Loucy (cell line): ENCODE measurements at regions not wholly inside any gene's neighbourhood (a gene's known extent, or its start where the extent isn't known, plus 50 kb on each side); places are given as distances from the start of the nearest gene placed in this dataset.

Experiments
- H2AFZ ChIP-seq: fragments of 200-600 bp; sonication (generic); 2 replicates; pipeline ENCODE4 v1.6.0; 2016; ENCODE audit warnings: antibody characterized with exemption, mild to moderate bottlenecking, low read length, moderate library complexity
- H3F3A ChIP-seq: fragments of 200-600 bp; 2 replicates; pipeline ENCODE4 v1.6.0; 2016; ENCODE audit warnings: antibody characterized with exemption, low read depth, mild to moderate bottlenecking
- H3K27me3 ChIP-seq: fragments of 200-600 bp; sonication (generic); 2 replicates; pipeline ENCODE4 v1.6.1; 2014; ENCODE audit warnings: low read length, mild to moderate bottlenecking; ENCODE audit not compliant: insufficient read depth, poor library complexity, severe bottlenecking
- H3K36me3 ChIP-seq: fragments of 200-600 bp; sonication (generic); 2 replicates; pipeline ENCODE4 v1.6.1; 2016; ENCODE audit warnings: low read length; ENCODE audit not compliant: insufficient read depth
- H3K4me1 ChIP-seq: fragments of 200-600 bp; sonication (generic); 2 replicates; pipeline ENCODE4 v1.5.1; 2014; ENCODE audit warnings: low read length, mild to moderate bottlenecking; ENCODE audit not compliant: insufficient read depth, poor library complexity, severe bottlenecking
- H3K4me2 ChIP-seq: fragments of 200-600 bp; sonication (generic); 2 replicates; pipeline ENCODE4 v1.6.0; 2014; ENCODE audit warnings: antibody characterized with exemption, low read length, low read depth, mild to moderate bottlenecking; ENCODE audit not compliant: poor library complexity, severe bottlenecking
- H3K4me3 ChIP-seq: fragments of 200-600 bp; sonication (generic); 2 replicates; pipeline ENCODE4 v1.5.1; 2014; ENCODE audit warnings: low read length, mild to moderate bottlenecking, mixed read lengths; ENCODE audit not compliant: poor library complexity, severe bottlenecking
- H3K79me2 ChIP-seq: fragments of 200-600 bp; sonication (generic); 2 replicates; pipeline ENCODE4 v1.6.1; 2014; ENCODE audit warnings: low read length; ENCODE audit not compliant: insufficient read depth
- H3K9ac ChIP-seq: fragments of 200-600 bp; sonication (generic); 2 replicates; pipeline ENCODE4 v1.6.0; 2014; ENCODE audit warnings: mild to moderate bottlenecking, low read depth, low read length, moderate library complexity; ENCODE audit not compliant: poor library complexity, severe bottlenecking
- H3K9me2 ChIP-seq: fragments of 200-600 bp; sonication (generic); replicated peaks from 2 replicates; pipeline ENCODE4 v1.6.1; 2016; ENCODE audit warnings: low read depth, low read length, mixed read lengths
- H3K9me3 ChIP-seq: fragments of 200-600 bp; sonication (generic); 2 replicates; pipeline ENCODE4 v1.6.1; 2014; ENCODE audit warnings: mild to moderate bottlenecking, antibody characterized with exemption, low read length, low read depth; ENCODE audit not compliant: insufficient read depth
- H4K20me1 ChIP-seq: fragments of 200-600 bp; sonication (generic); 2 replicates; pipeline ENCODE4 v1.6.0; 2014; ENCODE audit warnings: antibody characterized with exemption, low read length, mild to moderate bottlenecking; ENCODE audit not compliant: insufficient read depth, poor library complexity, severe bottlenecking
- CTCF ChIP-seq: fragments of 200-600 bp; sonication (generic); conservative IDR thresholded peaks from 2 replicates; pipeline ENCODE4 v1.5.1; 2014; ENCODE audit warnings: mild to moderate bottlenecking, antibody characterized with exemption, low read length
- EZH2phosphoT487 ChIP-seq: fragments of 200-600 bp; IDR thresholded peaks from 2 replicates; pipeline ENCODE4 v1.6.1; 2018; ENCODE audit warnings: antibody characterized with exemption, mild to moderate bottlenecking, moderate library complexity, borderline replicate concordance

- Histone ChIP-seq H3K27me3 (no peaks in the 10 kb centered on the region), H3K79me2 (no peaks in the 10 kb centered on the region), H3K9me3 (no peaks in the 10 kb centered on the region), H4K20me1 (no peaks in the 10 kb centered on the region), H3F3A (no peaks in the 10 kb centered on the region; the same call in 1 of the 2 replicates), H3K4me1 (peaks cover 32% of the 10 kb centered on the region), H3K9me2 (no peaks in the 10 kb centered on the region), H3K9ac (no peak overlapping the region), H3K36me3 (no peaks in the 10 kb centered on the region), H3K4me3 (no peak overlapping the region), H3K4me2 (no peak overlapping the region), H2AFZ (0 out of 2 replicates have a peak overlapping the region, but pooled peaks have one; percentile 25)
- TF ChIP-seq EZH2phosphoT487, result no peak
- TF ChIP-seq CTCF, result no peak
Observed at GRCh38 chr15:38090223-38090622, 155.8 kb downstream of the TMCO5A start.

- no peak overlapping the region for H3K4me3 ChIP-seq
- peaks cover 28% of the 10 kb centered on the region for H3K4me1 ChIP-seq
- H2AFZ ChIP-seq, result no peak overlapping the region
- no peak overlapping the region for H3K9ac ChIP-seq
- no peaks in the 10 kb centered on the region for H3K9me3 ChIP-seq
- H3F3A ChIP-seq, result no peaks in the 10 kb centered on the region; the same call in 1 of the 2 replicates
- H3K9me2 ChIP-seq, result no peaks in the 10 kb centered on the region
- TF ChIP-seq CTCF, result no peak
- TF ChIP-seq EZH2phosphoT487, result no peak
- H3K4me2 ChIP-seq, result peak overlapping the region; percentile 30
- no peaks in the 10 kb centered on the region for H3K27me3 ChIP-seq
- H3K36me3 ChIP-seq, result no peaks in the 10 kb centered on the region
- H4K20me1 ChIP-seq, result no peaks in the 10 kb centered on the region
- H3K79me2 ChIP-seq, result no peaks in the 10 kb centered on the region
Observed at GRCh38 chr15:38090678-38091077, 156.2 kb downstream of the TMCO5A start.

GRCh38 chr15:38091078-38091645 is 156.7 kb downstream of the TMCO5A start:
- no peaks in the 10 kb centered on the region for H3K27me3 ChIP-seq
- no peaks in the 10 kb centered on the region for H3K79me2 ChIP-seq
- no peak overlapping the region for H2AFZ ChIP-seq
- no peak overlapping the region for H3K4me3 ChIP-seq
- peak overlapping the region; percentile 30 for H3K4me2 ChIP-seq
- H3K9ac ChIP-seq, result no peak overlapping the region
- no peaks in the 10 kb centered on the region for H3K9me2 ChIP-seq
- no peaks in the 10 kb centered on the region; the same call in 1 of the 2 replicates for H3F3A ChIP-seq
- peaks cover under 1% of the 10 kb centered on the region; the same call in 1 of the 2 replicates for H3K9me3 ChIP-seq
- H3K36me3 ChIP-seq, result no peaks in the 10 kb centered on the region
- no peak for TF ChIP-seq CTCF
- H3K4me1 ChIP-seq, result peaks cover 23% of the 10 kb centered on the region
- H4K20me1 ChIP-seq, result no peaks in the 10 kb centered on the region
